ENCODE measurements at regions not wholly inside any gene's neighbourhood (a gene's known extent, or its start where the extent isn't known, plus 50 kb on each side); places are given as distances from the start of the nearest gene placed in this dataset.

DNA sequence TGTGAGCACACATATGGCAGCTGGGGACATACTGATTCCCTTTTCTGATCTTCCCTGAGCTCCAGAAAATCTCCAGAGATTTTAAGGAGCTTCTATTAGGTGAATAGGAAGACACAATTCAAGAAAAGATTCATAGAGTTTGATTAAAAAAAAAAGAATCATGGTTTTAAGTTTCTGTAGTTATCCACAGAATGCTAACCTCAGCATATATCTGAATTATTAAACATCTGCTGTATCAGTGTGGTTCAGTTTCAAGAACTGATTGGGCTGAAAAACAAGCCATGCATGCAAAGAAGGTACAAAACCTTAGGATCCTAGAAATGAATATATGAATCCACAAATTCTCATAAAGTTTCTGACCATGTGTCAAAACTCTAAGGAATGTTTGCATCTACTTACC lies 94.1 kb upstream of the ZNF438 start:
- TF ChIP-seq CTCF (IDR thresholded peaks at IDR 0.05) = no peak
- no peak for TF ChIP-seq POLR2A (IDR thresholded peaks at IDR 0.05)
- no peak for TF ChIP-seq POLR2AphosphoS5 (IDR thresholded peaks at IDR 0.05)
